Activated naive CD4-positive, alpha-beta T cell treated with anti-CD3 and anti-CD28 coated beads, Interleukin-2, amount 50 U/mL, for 72 hours (primary cell): ENCODE measurements at regions not wholly inside any gene's neighbourhood (a gene's known extent, or its start where the extent isn't known, plus 50 kb on each side); places are given as distances from the start of the nearest gene placed in this dataset.
A peak's percentile ranks its signal among the peaks of the same experiment; 100 is the strongest.
"Not testable (repeated sequence)": the region's sequence is repeated elsewhere in the genome, so short reads cannot be mapped to it uniquely, and the experiment has no call there.

Source experiments
- ATAC-seq, 2 donors: fragments of 150-1000 bp; cut with Tn5 transposase; 2 replicates each; pipeline ENCODE4 v1.10.0; 2021; ENCODE audit warnings: mild to moderate bottlenecking in 2 of 2, moderate library complexity in 2 of 2
- DNase-seq, 2 donors: peaks; one replicate each; pipeline ENCODE4 v3.0.0; 2021 to 2022; ENCODE audit warnings: low spot score in 2 of 2
- H3K27ac Mint-ChIP-seq, 2 donors: one replicate each; pipeline ENCODE4 v1.8.0; 2022; ENCODE audit warnings: mild to moderate bottlenecking in 2 of 2, mixed read lengths in 2 of 2
- H3K36me3 Mint-ChIP-seq, 2 donors: one replicate each; pipeline ENCODE4 v1.8.0; 2022; ENCODE audit warnings: mixed read lengths in 2 of 2
- H3K9me3 Mint-ChIP-seq, 2 donors: one replicate each; pipeline ENCODE4 v1.8.0; 2022; ENCODE audit warnings: mixed read lengths in 2 of 2

DNA sequence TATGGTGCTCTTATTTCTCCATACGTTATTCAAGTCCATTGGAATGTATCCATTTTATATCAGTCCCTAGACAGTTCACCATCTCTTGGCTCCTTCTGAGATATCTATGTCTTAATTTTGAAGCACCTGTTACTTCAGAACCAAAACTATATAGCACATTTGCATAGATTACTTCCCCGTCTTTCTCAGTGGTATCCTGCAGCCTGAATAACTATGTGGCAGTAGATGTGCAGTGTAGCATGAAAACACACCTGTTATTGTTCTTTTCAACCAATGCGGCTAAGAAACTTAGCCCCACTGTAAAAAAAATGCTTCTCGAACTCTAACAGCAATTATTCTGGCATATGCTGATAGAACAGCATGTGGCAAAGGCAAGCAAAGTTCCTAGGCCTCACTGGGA, 1184.4 kb upstream of the ADGRB3 start:
- Mint-ChIP-seq H3K27ac (no peak overlapping the region), H3K9me3 (peaks cover 16 to 20% of the 10 kb centered on the region in 2 donors), H3K36me3 (no peaks in the 10 kb centered on the region)
- ATAC-seq (no peak), DNase-seq (no peak)

DNA sequence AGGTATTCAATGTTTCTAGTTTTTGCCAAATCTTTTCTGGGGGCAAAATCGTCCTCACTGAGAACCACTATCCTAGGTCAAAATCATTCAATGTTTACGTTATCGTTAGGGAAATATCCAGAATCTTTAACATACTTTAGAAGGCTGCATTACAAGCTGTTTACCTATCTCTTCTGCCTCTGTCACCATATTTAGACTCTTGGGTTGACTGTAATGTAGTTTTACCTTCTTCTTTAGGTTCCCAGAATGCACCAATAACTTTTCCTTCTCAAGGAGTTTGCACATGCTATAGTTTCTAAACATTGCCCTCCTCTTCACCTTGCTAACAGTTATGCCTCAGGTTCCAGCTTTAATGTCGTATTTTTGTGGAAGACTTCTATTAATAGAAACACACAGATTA, 1185.5 kb upstream of the ADGRB3 start:
- DNase-seq (no peak), ATAC-seq (no peak)
- no peaks in the 10 kb centered on the region for H3K36me3 Mint-ChIP-seq
- no peak overlapping the region for H3K27ac Mint-ChIP-seq
- peaks cover 16 to 20% of the 10 kb centered on the region in 2 donors for H3K9me3 Mint-ChIP-seq

DNA sequence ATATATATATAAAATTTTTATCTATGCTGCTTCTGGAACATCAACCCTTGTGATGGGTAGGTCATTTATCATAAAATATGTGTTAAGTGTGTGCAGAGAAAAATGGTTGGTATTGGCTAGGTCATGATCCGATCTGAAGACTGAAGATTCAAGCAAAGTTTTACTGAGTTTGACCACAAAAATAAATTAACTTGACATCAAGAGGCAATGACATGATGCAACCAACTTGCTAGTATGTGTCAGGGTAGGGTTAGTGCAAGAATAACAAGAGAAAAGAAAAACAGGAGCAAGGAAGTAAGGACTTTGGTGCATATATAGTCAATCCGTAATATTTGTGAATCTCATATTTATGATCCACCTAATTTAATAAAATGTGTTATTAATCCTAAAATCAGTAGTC, 1202.0 kb upstream of the ADGRB3 start:
- ATAC-seq (peak; percentile 56 to 64), DNase-seq (no peak)
- Mint-ChIP-seq H3K9me3 (peaks cover 6% of the 10 kb centered on the region in 2 donors), H3K27ac (no peak overlapping the region), H3K36me3 (no peaks in the 10 kb centered on the region)

DNA sequence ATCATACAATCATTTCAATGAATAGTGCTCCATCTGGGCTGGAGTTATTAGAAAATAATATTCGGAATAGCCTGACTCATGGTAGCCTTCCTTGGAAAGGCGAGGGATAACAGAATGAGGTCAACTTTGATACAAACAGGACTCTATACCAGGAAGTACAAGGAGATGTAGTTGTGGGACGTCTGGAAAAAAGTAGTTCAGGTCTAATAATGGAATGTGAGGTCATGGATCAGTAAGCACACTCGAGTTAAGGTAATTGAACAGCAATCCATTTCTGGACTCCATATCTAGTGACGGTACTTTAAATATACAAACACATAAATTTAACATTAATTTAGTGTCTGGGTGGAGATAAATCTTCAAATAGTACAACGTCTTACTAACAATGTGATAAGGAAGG, 1204.0 kb upstream of the ADGRB3 start:
- Mint-ChIP-seq H3K36me3 (peaks cover 0 to 8% of the 10 kb centered on the region in 2 donors), H3K27ac (no peak overlapping the region), H3K9me3 (peaks cover 6 to 11% of the 10 kb centered on the region in 2 donors)
- DNase-seq = no peak
- no peak for ATAC-seq

DNA sequence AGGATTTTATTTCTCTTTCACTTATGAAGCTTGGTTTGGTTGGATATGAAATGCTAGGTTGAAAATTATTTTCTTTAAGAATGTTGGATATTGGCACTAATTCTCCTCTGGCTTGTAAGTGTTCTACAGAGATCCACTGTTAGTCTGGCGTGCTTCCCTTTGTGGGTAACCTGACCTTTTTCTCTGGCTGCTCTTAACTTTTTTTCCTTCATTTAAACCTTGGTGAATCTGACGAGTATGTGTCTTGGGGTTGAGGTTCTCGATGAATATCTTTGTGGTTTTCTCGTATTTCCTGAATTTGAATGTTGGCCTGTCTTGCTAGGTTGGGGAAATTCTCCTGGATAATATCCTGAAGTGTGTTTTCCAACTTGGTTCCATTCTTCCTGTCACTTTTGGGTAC, 1208.4 kb upstream of the ADGRB3 start:
- not testable (repeated sequence) for H3K27ac Mint-ChIP-seq, ATAC-seq, DNase-seq
- Mint-ChIP-seq H3K9me3 (peaks cover 15 to 20% of the 10 kb centered on the region in 2 donors), H3K36me3 (peaks cover 0 to 14% of the 10 kb centered on the region in 2 donors)

DNA sequence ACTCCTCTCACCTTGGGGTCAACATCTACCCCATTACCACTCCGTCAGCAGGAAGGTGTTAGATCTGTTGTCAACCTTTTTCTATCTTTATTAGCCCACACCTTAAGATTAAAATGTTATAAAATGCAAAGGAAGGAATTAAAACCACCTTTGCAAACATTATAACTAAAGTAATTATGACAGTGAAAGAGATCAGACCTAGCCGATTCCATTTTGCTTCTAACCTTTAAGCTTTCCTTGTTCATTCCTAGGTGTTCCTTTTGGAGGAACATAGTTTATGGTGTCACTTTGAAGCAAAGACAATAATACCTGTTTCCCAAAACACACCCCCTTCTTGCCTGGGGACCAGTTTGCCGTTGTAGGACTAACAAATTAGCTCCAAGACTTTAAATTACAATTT, 1223.0 kb upstream of the ADGRB3 start:
- Mint-ChIP-seq H3K36me3 (no peaks in the 10 kb centered on the region), H3K9me3 (peaks cover 4 to 11% of the 10 kb centered on the region in 2 donors), H3K27ac (no peak overlapping the region)
- DNase-seq (no peak), ATAC-seq (no peak)

DNA sequence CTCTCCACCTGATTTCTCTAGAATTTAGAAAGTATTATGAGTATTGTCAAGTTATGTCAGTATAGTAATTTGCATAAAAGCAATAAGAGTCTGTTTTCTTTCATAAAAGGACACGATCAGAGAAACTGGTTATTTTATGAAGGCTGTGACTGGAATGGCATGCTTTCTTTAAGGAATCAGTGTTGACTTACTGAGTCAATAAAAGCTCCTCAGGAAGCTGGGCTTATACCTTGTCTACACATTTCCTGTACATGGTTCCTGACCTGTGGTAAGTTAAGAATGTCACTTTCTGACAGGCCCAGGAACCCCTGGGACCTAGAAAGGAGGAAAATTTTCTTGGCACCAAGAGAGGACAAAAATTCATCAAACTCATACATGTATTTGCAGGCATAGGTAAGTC, 1224.0 kb upstream of the ADGRB3 start:
- Mint-ChIP-seq H3K27ac (no peak overlapping the region), H3K36me3 (no peaks in the 10 kb centered on the region), H3K9me3 (peaks cover 5 to 11% of the 10 kb centered on the region in 2 donors)
- DNase-seq (no peak), ATAC-seq (no peak)

DNA sequence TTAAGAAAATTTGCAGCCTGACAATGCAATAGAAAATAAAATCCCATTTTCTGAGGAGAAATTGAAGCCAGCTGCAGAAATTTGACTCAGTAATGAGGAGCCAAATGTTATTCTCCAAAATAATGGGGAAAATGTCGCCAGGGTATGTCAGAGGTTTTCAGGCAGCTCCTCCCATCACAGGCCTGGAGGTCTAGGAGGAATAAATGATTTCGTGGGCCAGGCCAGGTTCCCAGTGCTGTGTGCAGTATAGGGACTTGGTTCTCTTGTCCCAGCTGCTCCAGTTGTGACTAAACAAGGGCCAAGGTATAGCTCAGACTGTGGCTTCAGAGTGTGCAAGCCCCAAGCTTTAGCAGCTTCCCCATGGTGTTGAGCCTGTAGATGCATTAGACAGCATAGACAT, 1240.8 kb upstream of the ADGRB3 start:
- peaks cover 9 to 14% of the 10 kb centered on the region in 2 donors for H3K9me3 Mint-ChIP-seq
- ATAC-seq (no peak), DNase-seq (no peak)

DNA sequence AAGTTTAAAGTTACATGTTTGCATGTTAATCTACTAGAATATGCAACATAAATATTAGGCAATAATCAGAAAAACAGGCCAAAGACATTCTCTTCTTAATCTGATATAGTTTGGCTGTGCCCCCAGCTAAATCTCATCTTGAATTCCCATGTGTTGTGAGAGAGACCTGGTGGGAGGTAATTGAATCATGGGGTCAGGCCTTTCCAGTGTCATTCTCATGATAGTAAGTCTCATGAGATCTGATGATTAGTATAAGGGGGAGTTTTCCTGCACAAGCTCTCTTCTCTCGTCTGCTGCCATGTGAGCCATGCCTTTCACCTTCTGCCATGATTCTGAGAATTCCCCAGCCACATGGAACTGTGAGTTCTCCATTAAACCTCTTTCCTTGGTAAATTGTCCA, 1241.7 kb upstream of the ADGRB3 start:
- H3K27ac Mint-ChIP-seq = no peak overlapping the region

More for the DNA sequence above, 1240.8 kb upstream of the ADGRB3 start:
- Mint-ChIP-seq H3K36me3 (no peaks in the 10 kb centered on the region), H3K27ac (no peak overlapping the region)

DNA sequence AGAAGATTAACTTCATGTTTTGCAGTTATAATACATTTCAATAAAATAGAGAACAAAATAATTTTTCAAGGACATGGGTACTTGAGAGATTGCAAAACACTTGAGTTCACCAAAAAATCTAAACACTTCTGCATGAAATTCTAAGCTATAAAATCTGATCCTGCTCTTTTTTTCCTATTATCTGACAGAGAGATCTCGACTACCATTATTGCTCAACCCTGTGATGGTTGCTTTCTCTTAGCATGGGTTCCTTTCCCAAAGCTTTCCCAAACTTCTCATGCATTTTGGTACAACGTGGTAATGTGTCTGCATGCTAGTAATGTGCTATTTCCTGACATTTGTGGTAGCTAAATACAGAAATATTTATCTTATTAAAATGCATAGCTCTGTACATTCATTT, 1243.1 kb upstream of the ADGRB3 start:
- no peaks in the 10 kb centered on the region for H3K36me3 Mint-ChIP-seq
- H3K9me3 Mint-ChIP-seq = peaks cover 8 to 9% of the 10 kb centered on the region in 2 donors
- H3K27ac Mint-ChIP-seq = no peak overlapping the region
- no peak for ATAC-seq
- DNase-seq = no peak

More for the DNA sequence above, 1241.7 kb upstream of the ADGRB3 start:
- Mint-ChIP-seq H3K9me3 (peaks cover 9 to 11% of the 10 kb centered on the region in 2 donors), H3K36me3 (no peaks in the 10 kb centered on the region)
- DNase-seq (no peak), ATAC-seq (no peak)

DNA sequence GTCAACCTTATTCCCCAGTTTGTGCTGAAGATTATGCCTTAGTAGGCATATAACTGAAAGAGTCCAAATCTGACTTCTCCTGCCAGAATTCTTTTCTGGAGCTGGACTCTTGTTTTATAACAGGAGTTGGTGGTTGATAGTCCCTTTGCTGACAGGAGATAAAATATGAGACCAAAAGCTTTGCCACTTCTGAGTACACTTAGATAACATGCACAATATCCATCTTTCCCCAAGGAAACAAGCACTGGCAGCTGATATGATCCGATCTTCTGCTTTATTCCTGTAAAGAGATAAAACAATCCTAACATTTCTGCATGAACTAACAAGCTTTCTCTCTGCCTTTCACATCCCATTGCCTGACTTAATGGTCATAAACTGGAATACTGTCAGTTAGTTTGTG, 1265.4 kb upstream of the ADGRB3 start:
- DNase-seq (no peak), ATAC-seq (no peak)
- no peaks in the 10 kb centered on the region for H3K36me3 Mint-ChIP-seq
- peaks cover 0 to 3% of the 10 kb centered on the region in 2 donors for H3K9me3 Mint-ChIP-seq
- H3K27ac Mint-ChIP-seq = no peak overlapping the region

DNA sequence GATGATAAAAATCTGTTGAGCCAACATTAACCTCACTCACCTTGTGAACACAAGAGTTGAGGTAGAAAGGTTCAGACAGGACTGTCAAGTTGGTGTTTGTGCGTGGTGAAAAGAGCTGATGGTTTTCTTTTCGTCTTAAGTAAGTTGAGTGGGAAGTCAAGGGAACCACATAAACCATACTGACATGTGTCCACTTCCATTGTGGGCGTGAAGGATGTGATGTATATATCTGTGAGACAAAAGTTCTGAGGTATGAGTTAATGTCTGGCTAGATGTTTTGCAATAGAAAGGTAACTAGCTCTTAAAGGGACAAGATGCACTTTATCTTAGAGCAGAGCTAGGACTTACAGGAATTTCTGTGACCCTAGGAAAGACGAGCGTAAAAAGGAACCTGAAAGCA, 1272.1 kb upstream of the ADGRB3 start:
- ATAC-seq (no peak), DNase-seq (no peak)
- peaks cover 5 to 12% of the 10 kb centered on the region in 2 donors for H3K9me3 Mint-ChIP-seq
- H3K36me3 Mint-ChIP-seq = no peaks in the 10 kb centered on the region
- no peak overlapping the region for H3K27ac Mint-ChIP-seq

DNA sequence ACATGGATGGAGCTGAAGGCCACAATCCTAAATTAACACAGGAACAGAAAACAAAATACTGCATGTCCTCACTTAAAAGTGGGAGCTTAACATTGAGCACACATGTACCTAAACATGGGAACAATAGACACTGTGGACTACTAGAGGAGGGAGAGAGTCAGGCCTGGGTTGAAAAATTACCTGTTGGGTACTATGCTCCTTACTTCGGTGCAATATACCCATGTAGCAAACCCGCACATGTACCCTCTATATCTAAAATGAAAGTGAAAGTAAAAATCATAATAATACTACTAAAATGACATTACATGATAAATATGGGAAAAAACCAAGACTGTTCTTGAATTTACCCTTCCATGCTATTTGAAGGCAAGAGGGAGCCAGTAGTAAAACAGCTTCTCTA, 1273.8 kb upstream of the ADGRB3 start:
- H3K27ac Mint-ChIP-seq = no peak overlapping the region
- H3K9me3 Mint-ChIP-seq = peaks cover 5 to 12% of the 10 kb centered on the region in 2 donors
- H3K36me3 Mint-ChIP-seq = no peaks in the 10 kb centered on the region
- ATAC-seq (no peak), DNase-seq (no peak)

DNA sequence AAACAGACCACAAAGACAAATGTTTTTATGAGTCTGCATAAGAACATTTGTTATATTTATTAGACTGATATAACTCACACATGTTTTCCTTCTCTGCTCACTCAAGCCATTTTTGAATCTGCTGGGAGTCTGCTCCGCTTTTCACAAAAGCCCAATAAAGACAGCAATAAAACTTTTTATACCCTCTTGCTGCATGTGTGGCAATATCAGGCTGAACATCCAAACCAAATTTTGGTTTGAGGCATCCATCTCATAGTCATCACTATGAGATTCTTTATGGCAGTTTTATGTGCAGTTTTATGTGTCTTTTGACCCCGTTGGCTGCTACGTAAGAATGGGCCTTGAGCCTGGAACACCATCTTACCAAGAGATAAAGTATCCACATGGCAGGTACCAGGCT, 1276.8 kb upstream of the ADGRB3 start:
- no peak for ATAC-seq
- DNase-seq = no peak
- H3K36me3 Mint-ChIP-seq = no peaks in the 10 kb centered on the region
- H3K27ac Mint-ChIP-seq = no peak overlapping the region
- H3K9me3 Mint-ChIP-seq = peaks cover 13 to 20% of the 10 kb centered on the region in 2 donors

DNA sequence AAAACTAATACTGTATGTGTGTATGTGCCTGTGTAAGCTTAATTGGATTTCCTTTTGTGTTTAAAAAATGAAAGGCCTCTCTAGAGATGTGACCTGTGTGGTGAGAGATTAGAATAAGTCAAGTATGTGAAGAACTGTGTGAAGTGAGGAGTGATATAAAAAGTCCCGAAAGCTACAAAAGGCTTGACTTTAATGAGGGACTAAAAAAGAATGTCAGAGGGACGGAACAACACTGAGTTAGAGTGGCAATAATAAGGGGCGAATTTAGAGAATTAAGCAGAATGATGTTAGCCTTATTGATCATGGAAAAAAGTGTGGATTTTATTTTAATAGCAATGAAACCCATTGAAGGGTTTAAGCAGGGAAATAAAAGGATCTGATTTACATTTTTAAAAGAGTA, 1281.2 kb upstream of the ADGRB3 start:
- DNase-seq (no peak), ATAC-seq (no peak)
- Mint-ChIP-seq H3K27ac (no peak overlapping the region), H3K9me3 (peaks cover 9 to 14% of the 10 kb centered on the region in 2 donors), H3K36me3 (no peaks in the 10 kb centered on the region)

DNA sequence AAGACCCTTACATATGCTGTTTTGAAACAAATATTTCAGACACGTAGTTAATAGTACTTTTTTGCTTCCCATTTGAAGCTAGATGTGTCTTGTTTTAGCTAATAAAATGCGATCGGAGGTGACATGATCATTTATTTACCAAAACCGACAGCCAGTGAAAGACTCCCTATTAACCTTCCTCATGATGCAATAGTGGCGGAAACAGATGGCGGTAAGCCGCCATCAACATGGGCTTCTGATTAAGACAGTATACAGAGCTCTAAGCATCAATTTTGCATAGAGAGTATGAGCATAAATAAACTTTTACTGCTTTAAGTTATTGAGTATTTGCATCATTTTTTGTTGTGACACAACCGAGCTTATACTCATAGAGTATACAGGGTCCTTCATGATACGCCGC, 1282.4 kb upstream of the ADGRB3 start:
- no peak for ATAC-seq
- Mint-ChIP-seq H3K27ac (no peak overlapping the region), H3K9me3 (peaks cover 8 to 9% of the 10 kb centered on the region in 2 donors), H3K36me3 (no peaks in the 10 kb centered on the region)
- no peak for DNase-seq

DNA sequence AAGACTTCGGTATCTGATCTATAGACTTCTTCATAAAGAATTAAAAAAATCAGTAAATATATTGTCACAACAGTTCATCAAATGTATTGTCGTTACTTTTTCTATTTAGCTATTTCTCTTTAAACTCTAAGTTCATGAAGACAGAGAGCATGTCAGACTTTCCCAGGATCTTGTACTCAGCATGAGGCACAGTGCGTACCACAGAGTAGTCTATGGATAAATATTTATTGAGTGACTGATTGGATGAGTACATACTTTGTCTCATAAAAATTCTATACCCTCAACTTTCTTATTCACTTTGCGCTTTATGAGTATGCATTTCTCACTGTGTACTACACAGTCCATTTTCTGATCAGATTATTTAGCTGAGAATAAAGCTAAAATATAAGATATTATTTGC, 1284.4 kb upstream of the ADGRB3 start:
- H3K36me3 Mint-ChIP-seq = no peaks in the 10 kb centered on the region
- peaks cover 9 to 10% of the 10 kb centered on the region in 2 donors for H3K9me3 Mint-ChIP-seq
- ATAC-seq (no peak), DNase-seq (no peak)
- H3K27ac Mint-ChIP-seq = no peak overlapping the region

DNA sequence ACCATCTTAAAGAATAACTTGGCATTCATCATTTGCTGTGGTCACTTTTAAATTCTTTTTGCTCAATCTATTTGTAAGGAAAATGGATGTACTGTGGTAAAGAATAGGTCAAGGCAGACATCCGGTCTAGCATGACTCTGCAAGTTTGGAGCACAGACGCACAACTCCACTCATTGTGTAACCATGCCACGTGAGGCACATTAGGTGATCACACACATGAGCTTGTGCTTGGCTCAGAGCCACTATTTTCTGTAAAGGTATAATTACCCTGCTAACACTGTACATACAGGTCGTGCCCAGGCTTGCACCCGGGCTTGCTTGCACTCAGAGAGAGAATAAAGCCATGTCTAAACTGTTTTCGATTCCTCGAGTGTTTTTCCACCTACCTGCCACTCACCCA, 1289.1 kb upstream of the ADGRB3 start:
- no peaks in the 10 kb centered on the region for H3K36me3 Mint-ChIP-seq
- DNase-seq = no peak
- H3K27ac Mint-ChIP-seq = no peak overlapping the region
- ATAC-seq = no peak
- peaks cover 5 to 13% of the 10 kb centered on the region in 2 donors for H3K9me3 Mint-ChIP-seq

DNA sequence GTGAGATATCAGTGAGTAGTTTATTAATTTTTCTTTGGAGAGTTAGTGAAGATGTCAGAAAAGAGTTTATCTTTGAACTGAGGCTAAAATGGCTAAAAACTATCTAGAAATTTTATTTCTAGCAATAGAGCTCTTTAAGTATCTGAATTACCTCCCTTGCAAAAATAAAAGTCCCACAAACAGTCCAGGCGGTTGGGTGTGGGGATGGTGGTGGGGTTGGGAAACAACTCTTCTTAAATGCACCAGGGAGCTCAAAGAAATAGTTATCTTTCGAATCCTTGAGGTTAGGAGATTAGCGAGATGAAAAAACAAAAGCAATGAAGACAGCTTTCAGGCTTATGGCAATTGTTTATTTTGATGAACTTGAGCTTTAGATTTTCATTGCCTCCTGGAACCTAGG, 1299.1 kb upstream of the ADGRB3 start:
- Mint-ChIP-seq H3K9me3 (peaks cover 5% of the 10 kb centered on the region in 2 donors), H3K36me3 (no peaks in the 10 kb centered on the region), H3K27ac (no peak overlapping the region)
- DNase-seq (no peak), ATAC-seq (no peak)
